T-helper 17 cell (primary cell): ENCODE measurements at regions not wholly inside any gene's neighbourhood (a gene's known extent, or its start where the extent isn't known, plus 50 kb on each side); places are given as distances from the start of the nearest gene placed in this dataset.

ENCODE experiments used
- ATAC-seq: fragments of 150-1000 bp; cut with Tn5 transposase; 2 replicates; pipeline ENCODE4 v1.10.0; 2021; ENCODE audit warnings: mild to moderate bottlenecking, moderate library complexity
- DNase-seq, 3 donors: peaks; one replicate each; pipeline versions ENCODE4 v3.0.0 to v3.0.0-alpha.2; 2020 to 2021
- H3K9me3 ChIP-seq: one replicate; pipeline ENCODE4 v1.7.0; 2013; ENCODE audit warnings: low read length, mild to moderate bottlenecking; ENCODE audit not compliant: control insufficient read depth, poor library complexity, severe bottlenecking
- H3K27ac Mint-ChIP-seq: one replicate; pipeline ENCODE4 v1.8.0; 2022; ENCODE audit warnings: mild to moderate bottlenecking, moderate library complexity, mixed read lengths
- H3K27me3 Mint-ChIP-seq: one replicate; pipeline ENCODE4 v1.8.0; 2022; ENCODE audit warnings: mixed read lengths
- H3K36me3 Mint-ChIP-seq: one replicate; pipeline ENCODE4 v1.8.0; 2022; ENCODE audit warnings: low read depth, mixed read lengths
- H3K4me1 Mint-ChIP-seq: one replicate; pipeline ENCODE4 v1.8.0; 2022; ENCODE audit warnings: mild to moderate bottlenecking, mixed read lengths
- H3K4me3 Mint-ChIP-seq: one replicate; pipeline ENCODE4 v1.8.0; 2022; ENCODE audit warnings: mild to moderate bottlenecking, moderate library complexity, mixed read lengths

DNA sequence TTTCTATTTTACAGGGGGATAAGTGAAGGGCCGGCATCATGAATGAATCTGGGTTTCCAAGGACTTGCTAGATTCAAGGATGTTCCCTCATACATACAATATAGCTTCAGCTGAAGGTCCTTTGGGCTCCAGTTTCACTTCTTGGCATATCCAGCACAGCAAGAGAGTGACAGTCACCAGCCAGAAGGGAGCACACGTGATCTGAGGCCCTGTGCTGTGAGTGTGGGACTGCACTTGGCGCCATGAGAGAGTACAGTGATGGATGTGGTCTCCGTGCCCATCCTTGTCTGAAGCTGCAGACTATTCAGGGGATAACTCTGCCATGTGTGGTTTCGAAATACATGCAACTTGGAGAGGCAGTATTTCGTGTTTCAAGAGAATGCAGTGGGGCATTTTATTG lies 159.7 kb upstream of the DSCAM start:
- Mint-ChIP-seq H3K4me1 (no peaks in the 10 kb centered on the region), H3K27me3 (peaks cover 8% of the 10 kb centered on the region), H3K4me3 (no peak overlapping the region), H3K27ac (no peak overlapping the region), H3K36me3 (no peaks in the 10 kb centered on the region)
- DNase-seq (no peak), ATAC-seq (no peak)
- no peaks in the 10 kb centered on the region for H3K9me3 ChIP-seq

DNA sequence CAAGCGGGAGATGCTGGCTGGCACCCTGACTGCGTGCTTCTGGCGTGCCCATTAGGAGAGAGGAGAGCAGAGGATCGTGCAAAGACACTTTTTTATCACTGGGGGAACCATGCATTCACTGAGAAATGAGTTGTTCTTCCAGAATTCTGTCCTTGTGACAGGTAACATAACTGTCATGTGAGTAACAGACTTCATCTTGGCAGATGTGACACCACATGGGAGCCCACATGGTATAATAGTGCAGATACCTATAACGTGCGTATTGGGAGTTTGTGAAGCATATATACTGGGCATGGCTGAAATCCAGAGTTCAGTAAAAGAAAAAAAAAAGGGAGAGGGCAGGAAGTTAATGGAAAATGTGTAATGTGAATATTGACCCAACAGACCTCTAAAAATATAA lies 159.6 kb upstream of the BACE2 start:
- Mint-ChIP-seq H3K27ac (no peak overlapping the region), H3K4me1 (no peaks in the 10 kb centered on the region), H3K27me3 (peaks cover 8% of the 10 kb centered on the region), H3K4me3 (no peak overlapping the region), H3K36me3 (no peaks in the 10 kb centered on the region)
- DNase-seq: no peak
- H3K9me3 ChIP-seq: no peaks in the 10 kb centered on the region
- no peak for ATAC-seq

- no peak overlapping the region for H3K27ac Mint-ChIP-seq
- no peak overlapping the region for H3K4me3 Mint-ChIP-seq
- ATAC-seq (no peak), DNase-seq (no peak)
- H3K4me1 Mint-ChIP-seq: no peaks in the 10 kb centered on the region
- peaks cover 8% of the 10 kb centered on the region for H3K27me3 Mint-ChIP-seq
- H3K36me3 Mint-ChIP-seq: no peaks in the 10 kb centered on the region
- H3K9me3 ChIP-seq: no peaks in the 10 kb centered on the region
Measured at GRCh38 chr21:41008974-41009373, 159.0 kb upstream of the BACE2 start.

GRCh38 chr21:41009398-41010100 lies 158.4 kb upstream of the BACE2 start:
- DNase-seq (no peak), ATAC-seq (no peak)
- H3K27ac Mint-ChIP-seq: no peak overlapping the region
- H3K27me3 Mint-ChIP-seq: peaks cover 8% of the 10 kb centered on the region
- H3K36me3 Mint-ChIP-seq: no peaks in the 10 kb centered on the region
- H3K9me3 ChIP-seq: no peaks in the 10 kb centered on the region
- H3K4me1 Mint-ChIP-seq: no peaks in the 10 kb centered on the region
- no peak overlapping the region for H3K4me3 Mint-ChIP-seq

DNA sequence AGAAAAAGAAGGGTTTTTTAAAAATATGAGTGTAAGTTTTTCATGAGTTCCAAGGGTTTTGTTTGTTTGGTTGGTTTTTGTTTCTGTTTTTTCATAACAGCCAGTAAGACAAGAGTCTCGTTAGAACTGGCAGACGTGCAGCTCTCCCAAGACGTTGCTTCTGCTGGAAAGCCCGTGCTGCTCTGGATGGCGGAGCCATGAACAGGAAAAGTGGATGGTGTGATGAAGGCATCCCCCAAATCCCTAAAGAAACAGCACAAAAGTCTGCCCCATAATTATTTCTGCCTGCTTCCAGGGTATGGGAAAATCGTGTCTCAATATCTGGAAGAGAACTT lies 157.9 kb upstream of the BACE2 start:
- Mint-ChIP-seq H3K4me1 (no peaks in the 10 kb centered on the region), H3K27me3 (peaks cover 8% of the 10 kb centered on the region), H3K4me3 (no peak overlapping the region), H3K27ac (no peak overlapping the region), H3K36me3 (no peaks in the 10 kb centered on the region)
- no peak for ATAC-seq
- no peak for DNase-seq
- no peaks in the 10 kb centered on the region for H3K9me3 ChIP-seq

- H3K36me3 Mint-ChIP-seq: no peaks in the 10 kb centered on the region
- ATAC-seq (no peak), DNase-seq (no peak)
- no peaks in the 10 kb centered on the region for H3K9me3 ChIP-seq
- no peak overlapping the region for H3K27ac Mint-ChIP-seq
- H3K4me3 Mint-ChIP-seq: no peak overlapping the region
- H3K27me3 Mint-ChIP-seq: peaks cover 8% of the 10 kb centered on the region
- no peaks in the 10 kb centered on the region for H3K4me1 Mint-ChIP-seq
Measured at GRCh38 chr21:41011098-41011731, 156.7 kb upstream of the BACE2 start.

DNA sequence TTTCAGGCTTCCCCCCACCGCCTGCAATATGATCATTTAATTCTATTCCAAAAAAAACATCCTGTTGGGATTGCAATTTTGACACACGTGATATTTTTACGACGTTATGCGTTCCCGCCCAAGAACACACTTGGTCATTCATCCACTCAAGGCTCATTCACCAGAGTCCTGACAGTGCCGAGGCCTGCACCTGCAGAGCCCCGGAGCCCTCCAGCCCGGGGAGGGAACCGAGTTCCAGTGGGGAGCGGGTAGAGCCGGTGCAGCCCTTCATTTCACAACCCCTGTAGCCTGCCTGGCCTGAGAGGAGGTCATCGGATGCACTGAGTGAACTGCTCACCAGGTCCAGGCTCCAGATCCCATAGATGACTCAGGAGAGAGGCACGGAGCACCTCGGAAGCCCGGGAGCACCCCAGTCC lies 156.0 kb upstream of the BACE2 start:
- H3K9me3 ChIP-seq: no peaks in the 10 kb centered on the region
- no peak overlapping the region for H3K4me3 Mint-ChIP-seq
- H3K27ac Mint-ChIP-seq: no peak overlapping the region
- ATAC-seq (no peak), DNase-seq (no peak)
- H3K27me3 Mint-ChIP-seq: peaks cover 8% of the 10 kb centered on the region
- H3K36me3 Mint-ChIP-seq: no peaks in the 10 kb centered on the region
- no peaks in the 10 kb centered on the region for H3K4me1 Mint-ChIP-seq

- Mint-ChIP-seq H3K27ac (no peak overlapping the region), H3K4me3 (no peak overlapping the region), H3K27me3 (peaks cover 8% of the 10 kb centered on the region), H3K4me1 (no peaks in the 10 kb centered on the region), H3K36me3 (no peaks in the 10 kb centered on the region)
- DNase-seq (no peak), ATAC-seq (no peak)
- H3K9me3 ChIP-seq: no peaks in the 10 kb centered on the region
Measured at GRCh38 chr21:41012425-41012824, 155.5 kb upstream of the BACE2 start.

GRCh38 chr21:41016472-41016871 lies 151.5 kb upstream of the BACE2 start:
- no peaks in the 10 kb centered on the region for H3K27me3 Mint-ChIP-seq
- no peaks in the 10 kb centered on the region for H3K4me1 Mint-ChIP-seq
- H3K4me3 Mint-ChIP-seq: no peak overlapping the region
- ATAC-seq (no peak), DNase-seq (no peak)
- no peaks in the 10 kb centered on the region for H3K36me3 Mint-ChIP-seq
- no peaks in the 10 kb centered on the region for H3K9me3 ChIP-seq
- no peak overlapping the region for H3K27ac Mint-ChIP-seq

DNA sequence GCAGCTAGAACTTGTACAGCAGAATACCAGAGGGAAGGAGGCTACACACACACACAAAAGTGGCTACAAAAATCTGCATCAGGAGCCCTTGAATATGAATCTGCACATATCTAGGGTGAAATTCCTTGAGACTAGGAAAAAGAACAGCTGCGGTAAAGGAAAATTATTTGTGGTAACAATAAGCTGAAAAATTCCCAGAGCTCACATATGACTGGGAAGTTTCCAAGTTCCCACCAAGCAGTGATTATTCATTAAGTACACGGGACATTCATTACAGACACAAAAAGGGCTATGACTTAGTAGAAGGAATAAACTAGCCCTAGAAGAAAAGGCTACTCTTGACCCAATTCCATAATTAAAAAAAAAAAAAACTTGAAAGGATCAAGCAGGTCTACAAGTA lies 149.5 kb upstream of the BACE2 start:
- no peak for DNase-seq
- Mint-ChIP-seq H3K27me3 (no peaks in the 10 kb centered on the region), H3K4me3 (no peak overlapping the region), H3K27ac (no peak overlapping the region), H3K4me1 (no peaks in the 10 kb centered on the region), H3K36me3 (no peaks in the 10 kb centered on the region)
- no peaks in the 10 kb centered on the region for H3K9me3 ChIP-seq
- ATAC-seq: no peak

GRCh38 chr21:41023936-41024335 lies 144.0 kb upstream of the BACE2 start:
- Mint-ChIP-seq H3K27me3 (peaks cover 8% of the 10 kb centered on the region), H3K27ac (no peak overlapping the region), H3K36me3 (peaks cover under 1% of the 10 kb centered on the region), H3K4me1 (no peaks in the 10 kb centered on the region), H3K4me3 (no peak overlapping the region)
- ATAC-seq (no peak), DNase-seq (no peak)
- no peaks in the 10 kb centered on the region for H3K9me3 ChIP-seq

- no peak for ATAC-seq
- Mint-ChIP-seq H3K4me1 (no peaks in the 10 kb centered on the region), H3K27me3 (peaks cover 8% of the 10 kb centered on the region), H3K4me3 (no peak overlapping the region), H3K27ac (no peak overlapping the region), H3K36me3 (peaks cover 3% of the 10 kb centered on the region)
- no peak for DNase-seq
- no peaks in the 10 kb centered on the region for H3K9me3 ChIP-seq
Measured at GRCh38 chr21:41024341-41024740, 143.6 kb upstream of the BACE2 start.

DNA sequence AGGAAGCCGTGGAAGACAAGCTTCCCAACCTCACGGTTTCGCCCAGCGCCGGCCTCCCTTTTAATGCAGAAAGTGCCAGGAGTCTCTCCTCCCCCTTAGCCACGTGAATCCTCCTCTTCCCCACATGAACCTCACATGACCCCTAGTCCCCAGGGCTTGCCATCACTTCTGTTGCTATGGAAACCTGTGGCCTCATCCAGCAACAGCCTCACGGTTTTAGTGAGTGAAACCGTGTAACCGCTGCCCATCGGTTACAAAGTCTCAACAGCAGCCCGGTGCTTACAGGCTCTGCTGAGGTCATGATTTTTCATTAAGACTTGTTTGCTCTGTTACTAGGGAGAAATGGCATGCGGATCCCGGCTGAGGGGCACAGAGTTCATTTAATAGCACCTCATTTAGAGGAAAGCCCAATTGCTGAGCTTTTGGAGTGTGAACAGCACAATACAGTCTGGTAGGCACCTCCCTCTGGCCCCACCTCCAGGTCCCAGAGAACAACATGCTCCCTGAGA lies 143.2 kb upstream of the BACE2 start:
- Mint-ChIP-seq H3K27me3 (peaks cover 8% of the 10 kb centered on the region), H3K4me3 (no peak overlapping the region), H3K4me1 (no peaks in the 10 kb centered on the region), H3K27ac (no peak overlapping the region), H3K36me3 (peaks cover 3% of the 10 kb centered on the region)
- no peaks in the 10 kb centered on the region for H3K9me3 ChIP-seq
- DNase-seq (no peak), ATAC-seq (no peak)

GRCh38 chr21:41029571-41029970 lies 138.4 kb upstream of the BACE2 start:
- H3K27ac Mint-ChIP-seq: no peak overlapping the region
- no peak overlapping the region for H3K4me3 Mint-ChIP-seq

More at GRCh38 chr21:41029571-41029970, 138.4 kb upstream of the BACE2 start:
- no peaks in the 10 kb centered on the region for H3K4me1 Mint-ChIP-seq
- ATAC-seq (no peak), DNase-seq (no peak)
- H3K9me3 ChIP-seq: no peaks in the 10 kb centered on the region
- peaks cover 3% of the 10 kb centered on the region for H3K36me3 Mint-ChIP-seq
- H3K27me3 Mint-ChIP-seq: peaks cover 25% of the 10 kb centered on the region
